ENCODE measurements at regions not wholly inside any gene's neighbourhood (a gene's known extent, or its start where the extent isn't known, plus 50 kb on each side); places are given as distances from the start of the nearest gene placed in this dataset.

- no peak overlapping the region for H3K4me3 ChIP-seq
- no peak for DNase-seq
- TF ChIP-seq POLR2A (IDR thresholded peaks at IDR 0.05) (no peak), CTCF (IDR thresholded peaks at IDR 0.05) (no peak)
- H3K27ac ChIP-seq, result no peak overlapping the region
- H3K27me3 ChIP-seq, result no peaks in the 10 kb centered on the region
- H3K9me3 ChIP-seq, result peaks cover 0 to 8% of the 10 kb centered on the region in 2 donors
- no peaks in the 10 kb centered on the region for H3K36me3 ChIP-seq
- intact Hi-C loops (cut with DNase I; ENCODE audit: low total_unique reads), result no loop called here
- no peaks in the 10 kb centered on the region for H3K4me1 ChIP-seq
These were observed 89.3 kb upstream of the LINC01488 start for GRCh38 chr11:69392104-69392653.

GRCh38 chr11:69393178-69393832 is 88.2 kb upstream of the LINC01488 start:
- DNase-seq, result no peak
- no peaks in the 10 kb centered on the region for H3K36me3 ChIP-seq

GRCh38 chr11:69393865-69394233 is 87.6 kb upstream of the LINC01488 start:
- TF ChIP-seq POLR2A (IDR thresholded peaks at IDR 0.05), result no peak
- TF ChIP-seq CTCF (IDR thresholded peaks at IDR 0.05), result no peak
- intact Hi-C loops (cut with DNase I; ENCODE audit: low total_unique reads), result no loop called here
- H3K4me1 ChIP-seq, result no peaks in the 10 kb centered on the region
- DNase-seq, result no peak
- no peak overlapping the region for H3K27ac ChIP-seq
- H3K4me3 ChIP-seq, result no peak overlapping the region
- H3K9me3 ChIP-seq, result no peaks in the 10 kb centered on the region
- no peaks in the 10 kb centered on the region for H3K36me3 ChIP-seq
- no peaks in the 10 kb centered on the region for H3K27me3 ChIP-seq

More at GRCh38 chr11:69393178-69393832, 88.2 kb upstream of the LINC01488 start:
- TF ChIP-seq POLR2A (IDR thresholded peaks at IDR 0.05) (no peak), CTCF (IDR thresholded peaks at IDR 0.05) (no peak)
- Histone ChIP-seq H3K27ac (no peak overlapping the region), H3K27me3 (no peaks in the 10 kb centered on the region), H3K4me1 (no peaks in the 10 kb centered on the region), H3K9me3 (peaks cover 0 to under 1% of the 10 kb centered on the region in 2 donors), H3K4me3 (no peak overlapping the region)
- intact Hi-C loops (cut with DNase I; ENCODE audit: low total_unique reads), result no loop called here

- no peak for DNase-seq
- Histone ChIP-seq H3K27ac (no peak overlapping the region), H3K36me3 (no peaks in the 10 kb centered on the region), H3K9me3 (no peaks in the 10 kb centered on the region), H3K4me1 (no peaks in the 10 kb centered on the region), H3K27me3 (no peaks in the 10 kb centered on the region), H3K4me3 (no peak overlapping the region)
- intact Hi-C loops (cut with DNase I; ENCODE audit: low total_unique reads), result no loop called here
- TF ChIP-seq POLR2A (IDR thresholded peaks at IDR 0.05), result no peak
- TF ChIP-seq CTCF (IDR thresholded peaks at IDR 0.05), result no peak
These were observed 87.1 kb upstream of the LINC01488 start for GRCh38 chr11:69394234-69394868.

GRCh38 chr11:69394869-69395246 is 86.6 kb upstream of the LINC01488 start:
- Histone ChIP-seq H3K27ac (no peak overlapping the region), H3K36me3 (no peaks in the 10 kb centered on the region), H3K27me3 (no peaks in the 10 kb centered on the region), H3K9me3 (no peaks in the 10 kb centered on the region), H3K4me1 (no peaks in the 10 kb centered on the region), H3K4me3 (no peak overlapping the region)
- no peak for DNase-seq
- TF ChIP-seq CTCF (IDR thresholded peaks at IDR 0.05), result no peak
- no peak for TF ChIP-seq POLR2A (IDR thresholded peaks at IDR 0.05)
- intact Hi-C loops (cut with DNase I; ENCODE audit: low total_unique reads), result no loop called here

All from uterus (tissue), 3 donors.